Right lobe of liver (tissue), 6 donors: ENCODE measurements at regions not wholly inside any gene's neighbourhood (a gene's known extent, or its start where the extent isn't known, plus 50 kb on each side); places are given as distances from the start of the nearest gene placed in this dataset.
A peak's percentile ranks its signal among the peaks of the same experiment; 100 is the strongest.

ENCODE experiments used
- ATAC-seq, 4 donors: fragments of 200-7000 bp; cut with Tn5 transposase; one replicate each; pipeline ENCODE4 v1.9.1; 2020; ENCODE audit warnings: mild to moderate bottlenecking in 4 of 4, moderate library complexity in 4 of 4
- DNase-seq, 3 donors: peaks; one replicate each; pipeline ENCODE4 v3.0.0-alpha.2; 2020
- H3K27ac ChIP-seq, 3 donors: fragments of 200-600 bp; one replicate each; pipeline ENCODE4 v1.8.0; 2022
- H3K27me3 ChIP-seq, 2 donors: fragments of 200-600 bp; one replicate each; pipeline ENCODE4 v1.8.0; 2022
- H3K36me3 ChIP-seq, 4 donors: fragments of 200-600 bp; sonication (generic) in 1 of 4; one replicate each; pipeline versions ENCODE4 v1.5.1 to v1.8.0; 2017 to 2022; ENCODE audit warnings: control low read depth in 1 of 4
- H3K4me1 ChIP-seq, 4 donors: fragments of 200-600 bp; sonication (generic) in 1 of 4; one replicate each; pipeline versions ENCODE4 v1.5.1 to v1.8.0; 2017 to 2022; ENCODE audit warnings: control low read depth in 1 of 4
- H3K4me3 ChIP-seq, 3 donors: fragments of 200-600 bp; one replicate each; pipeline ENCODE4 v1.8.0; 2022
- H3K9me3 ChIP-seq, 4 donors: fragments of 200-600 bp; sonication (generic) in 1 of 4; one replicate each; pipeline versions ENCODE4 v1.5.1 to v1.8.0; 2017 to 2022; ENCODE audit warnings: control low read depth in 1 of 4
- CTCF ChIP-seq, 4 donors: fragments of 200-600 bp in 3 of 4; fragments of 450-650 bp in 1 of 4; IDR thresholded peaks; one replicate each; pipeline versions ENCODE4 v1.5.1 to v1.8.0; 2016 to 2022; ENCODE audit warnings: antibody characterized with exemption in 4 of 4, mild to moderate bottlenecking in 2 of 4
- POLR2A ChIP-seq: fragments of 450-650 bp; IDR thresholded peaks from one replicate; pipeline ENCODE4 v1.6.1; 2017; ENCODE audit warnings: antibody characterized with exemption, mild to moderate bottlenecking
- WGBS: methylation state at CpG from one replicate; pipeline ENCODE4 v1.1.6; 2018; ENCODE audit warnings: low coverage, low lambda C conversion rate; ENCODE audit not compliant: insufficient coverage; ENCODE audit errors: missing lambda C conversion rate; 5-methylcytosine and 5-hydroxymethylcytosine counted together
- intact Hi-C, 2 donors: fragments of 100-400 bp; cut with DNase I; formaldehyde crosslinking; loops; one replicate each; pipeline versions ENCODE4 v1.11.2 to v1.14.1; 2022
- donor health status: DM: no; HTN: yes; CAD: no.
- donor health status: DM: no; HTN: no; CAD: no.
- donor health status: DM: no; HTN: no; CAD: no.
- donor health status: DM: no; HTN: yes; CAD: no.
- donor health status: DM: no; HTN: yes; CAD: no.

DNA sequence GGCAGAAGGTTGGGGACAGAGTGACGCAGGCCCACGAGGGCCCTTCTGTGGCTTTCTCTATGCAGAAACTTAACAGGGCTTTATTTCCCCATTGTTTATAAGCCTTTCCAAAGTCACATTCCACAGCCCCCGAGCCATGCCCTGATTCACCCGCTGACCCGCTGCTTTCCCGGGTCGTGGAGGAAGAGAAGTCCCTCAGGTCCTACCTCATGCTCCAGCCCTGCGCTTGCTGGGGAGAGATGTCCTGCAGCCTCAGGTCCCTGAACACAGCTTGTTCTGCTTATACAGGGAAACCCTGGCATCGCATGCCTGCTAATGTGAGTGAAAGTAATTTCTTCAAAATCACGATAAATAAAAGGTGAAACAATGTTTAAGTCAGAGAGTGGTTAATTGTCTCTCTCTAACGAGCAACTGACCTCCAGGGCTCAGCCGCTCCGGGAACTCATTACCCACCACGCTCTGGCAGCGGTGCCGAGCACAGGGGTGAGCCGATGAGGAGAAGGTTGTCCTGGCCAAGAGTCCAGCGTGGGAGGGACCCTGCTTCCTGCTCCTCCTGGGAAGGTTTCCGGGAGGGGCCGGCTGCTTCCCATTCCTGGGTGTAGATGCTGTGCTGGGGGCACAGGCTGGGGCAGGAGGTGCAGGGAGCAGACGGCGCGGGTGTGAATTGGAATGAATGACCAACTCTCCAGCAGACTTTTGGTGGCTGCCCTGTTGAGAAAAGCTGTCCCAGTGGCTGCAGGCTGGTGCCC is 595.2 kb downstream of the BRD1 start:
- WGBS = 18% methylated on average over 4 of the region's 23 CpGs
- no peaks in the 10 kb centered on the region for H3K4me1 ChIP-seq
- H3K36me3 ChIP-seq = no peaks in the 10 kb centered on the region
- DNase-seq (peak in 2 of 3 donors; percentile 31 to 36), ATAC-seq (no peak)
- no peaks in the 10 kb centered on the region for H3K9me3 ChIP-seq
- intact Hi-C loops = no loop called here
- no peak overlapping the region for H3K27ac ChIP-seq
- H3K4me3 ChIP-seq = no peak overlapping the region
- H3K27me3 ChIP-seq = no peaks in the 10 kb centered on the region
- no peak for TF ChIP-seq POLR2A
- no peak for TF ChIP-seq CTCF (IDR thresholded peaks at IDR 0.05)

GRCh38 chr22:49230194-49230577 is 597.5 kb downstream of the BRD1 start:
- no peaks in the 10 kb centered on the region for H3K4me1 ChIP-seq
- H3K27ac ChIP-seq = no peak overlapping the region
- ATAC-seq (no peak), DNase-seq (peak in 1 of 3 donors; percentile 33)
- H3K4me3 ChIP-seq = no peak overlapping the region
- H3K9me3 ChIP-seq = no peaks in the 10 kb centered on the region
- WGBS = 0% methylated on average over 1 of the region's 3 CpGs
- H3K36me3 ChIP-seq = no peaks in the 10 kb centered on the region
- H3K27me3 ChIP-seq = no peaks in the 10 kb centered on the region
- intact Hi-C loops = no loop called here
- TF ChIP-seq POLR2A = no peak
- no peak for TF ChIP-seq CTCF (IDR thresholded peaks at IDR 0.05)

DNA sequence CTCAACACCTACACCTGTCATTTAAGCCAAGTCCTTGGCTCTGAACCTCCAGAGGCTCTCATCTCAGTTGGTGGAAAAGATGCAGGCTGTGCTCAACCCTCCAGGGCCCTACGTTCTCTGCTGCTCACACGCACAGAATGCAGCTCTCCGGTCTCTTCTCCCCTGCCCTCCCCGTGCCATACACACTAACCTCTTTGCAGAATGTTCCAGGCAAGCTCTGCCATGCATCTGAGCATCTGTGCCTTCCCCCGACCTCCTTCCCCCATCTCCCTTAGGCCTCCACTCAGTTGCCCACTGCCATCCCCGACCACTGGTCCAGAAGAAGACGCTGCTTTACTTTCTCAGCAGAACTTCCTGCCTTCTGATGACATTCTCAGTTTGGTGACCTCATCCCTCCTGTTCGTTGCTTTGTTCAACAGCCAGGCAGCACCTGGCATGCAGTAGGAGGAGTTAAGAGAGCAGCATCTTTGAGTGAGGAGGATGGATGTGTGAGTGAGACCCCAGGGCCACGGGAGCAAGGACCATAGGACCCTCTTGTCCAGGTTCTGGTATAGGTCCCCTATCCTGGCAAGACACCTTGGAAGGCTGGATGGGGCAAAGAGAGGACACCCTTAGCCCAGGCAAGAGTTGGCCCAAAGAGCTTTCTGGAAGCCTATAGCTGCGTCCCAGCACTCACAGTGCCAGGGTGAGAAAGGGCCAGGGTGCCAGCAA is 598.0 kb downstream of the BRD1 start:
- H3K9me3 ChIP-seq = no peaks in the 10 kb centered on the region
- H3K36me3 ChIP-seq = no peaks in the 10 kb centered on the region
- H3K27ac ChIP-seq = no peak overlapping the region
- no peak for TF ChIP-seq CTCF (IDR thresholded peaks at IDR 0.05)
- no peak for TF ChIP-seq POLR2A
- DNase-seq (no peak), ATAC-seq (no peak)
- H3K4me3 ChIP-seq = no peak overlapping the region
- no peaks in the 10 kb centered on the region for H3K4me1 ChIP-seq
- no peaks in the 10 kb centered on the region for H3K27me3 ChIP-seq
- intact Hi-C loops = no loop called here
- 39% methylated on average over 8 of the region's 10 CpGs for WGBS

GRCh38 chr22:49228431-49229037 is 599.1 kb downstream of the BRD1 start:
- DNase-seq (peak in 1 of 3 donors; percentile 17), ATAC-seq (no peak)
- TF ChIP-seq POLR2A (no peak), CTCF (IDR thresholded peaks at IDR 0.05) (no peak)

More at GRCh38 chr22:49228431-49229037, 599.1 kb downstream of the BRD1 start:
- Histone ChIP-seq H3K4me3 (no peak overlapping the region), H3K27me3 (no peaks in the 10 kb centered on the region), H3K4me1 (no peaks in the 10 kb centered on the region), H3K27ac (no peak overlapping the region), H3K9me3 (no peaks in the 10 kb centered on the region), H3K36me3 (no peaks in the 10 kb centered on the region)
- intact Hi-C loops = no loop called here
- WGBS = 100% methylated on average over 1 of the region's 6 CpGs
